WERI-Rb-1 (cell line): ENCODE measurements at regions not wholly inside any gene's neighbourhood (a gene's known extent, or its start where the extent isn't known, plus 50 kb on each side); places are given as distances from the start of the nearest gene placed in this dataset.

Experiments
- DNase-seq: peaks from one replicate; pipeline ENCODE4 v3.0.0-alpha.2; 2020
- H3K27ac ChIP-seq: fragments of 250-450 bp; sonication (Bioruptor Pico); 2 replicates; pipeline ENCODE4 v1.5.1; 2020; ENCODE audit warnings: mild to moderate bottlenecking, moderate library complexity
- H3K27me3 ChIP-seq: fragments of 250-450 bp; sonication (Bioruptor Pico); 2 replicates; pipeline ENCODE4 v1.5.1; 2021; ENCODE audit warnings: mild to moderate bottlenecking, low read depth, moderate library complexity; ENCODE audit not compliant: insufficient read depth, severe bottlenecking
- H3K36me3 ChIP-seq: fragments of 250-450 bp; sonication (Bioruptor Pico); 2 replicates; pipeline ENCODE4 v1.5.1; 2020; ENCODE audit warnings: mild to moderate bottlenecking, moderate library complexity
- H3K4me3 ChIP-seq: 2 replicates; pipeline ENCODE4 v1.5.1; 2011; ENCODE audit warnings: low read depth, mild to moderate bottlenecking, control low read depth, low read length
- H3K9me3 ChIP-seq: fragments of 250-450 bp; sonication (Bioruptor Pico); 2 replicates; pipeline ENCODE4 v1.5.1; 2021; ENCODE audit warnings: mild to moderate bottlenecking, moderate library complexity; ENCODE audit not compliant: severe bottlenecking
- TF ChIP-seq, protein P1 (sequence below): IDR thresholded peaks from 2 replicates; pipeline ENCODE4 v1.5.1; 2011; ENCODE audit warnings: low read depth, mild to moderate bottlenecking, control low read depth, inconsistent platforms, low read length

DNA sequence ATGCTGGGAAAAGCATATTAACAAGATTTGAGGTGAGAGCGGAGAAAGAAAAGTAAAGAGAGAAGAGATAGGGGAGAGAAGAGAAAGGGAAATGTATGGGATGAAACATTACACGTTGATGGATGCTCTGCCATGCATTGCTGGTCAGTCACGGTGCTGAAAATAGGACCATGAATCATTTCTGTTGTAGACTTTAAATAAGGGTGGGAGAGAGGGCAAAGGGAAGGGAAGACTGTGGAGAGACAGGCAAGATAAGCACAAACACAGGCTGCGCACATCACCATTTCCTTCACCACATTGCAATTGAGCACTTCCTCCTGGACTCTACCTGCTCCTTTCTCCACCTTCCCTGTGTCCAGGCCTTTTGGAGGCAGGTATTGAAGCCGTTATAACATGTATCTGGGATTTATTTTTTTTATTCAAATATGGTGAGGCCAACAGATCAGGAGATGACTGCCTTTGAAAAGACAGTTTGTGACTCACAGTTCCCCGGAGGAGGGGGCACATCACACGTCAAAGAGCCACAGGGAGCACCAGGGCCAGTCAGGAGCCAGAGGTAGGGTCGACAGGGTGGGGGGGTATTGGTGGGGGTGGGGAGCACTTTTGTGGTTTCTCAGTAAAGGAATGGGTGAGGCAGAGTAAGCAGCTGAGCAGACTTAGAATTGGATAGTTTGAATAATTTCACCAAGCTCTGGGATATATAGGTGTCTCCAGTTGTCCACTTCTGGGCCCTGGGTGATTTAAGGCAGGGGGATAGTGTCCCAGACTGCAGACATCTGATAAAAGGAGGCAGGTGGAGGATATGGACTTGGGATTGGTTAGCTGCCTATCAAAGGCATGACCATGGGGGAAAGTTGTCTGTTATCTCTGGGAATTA, 372.8 kb upstream of the ST6GAL2 start:
- no peak for DNase-seq
- Histone ChIP-seq H3K27ac (no peak overlapping the region), H3K9me3 (no peaks in the 10 kb centered on the region), H3K36me3 (no peaks in the 10 kb centered on the region), H3K4me3 (no peak overlapping the region), H3K27me3 (peaks cover 51% of the 10 kb centered on the region)
- TF ChIP-seq, protein P1, sequence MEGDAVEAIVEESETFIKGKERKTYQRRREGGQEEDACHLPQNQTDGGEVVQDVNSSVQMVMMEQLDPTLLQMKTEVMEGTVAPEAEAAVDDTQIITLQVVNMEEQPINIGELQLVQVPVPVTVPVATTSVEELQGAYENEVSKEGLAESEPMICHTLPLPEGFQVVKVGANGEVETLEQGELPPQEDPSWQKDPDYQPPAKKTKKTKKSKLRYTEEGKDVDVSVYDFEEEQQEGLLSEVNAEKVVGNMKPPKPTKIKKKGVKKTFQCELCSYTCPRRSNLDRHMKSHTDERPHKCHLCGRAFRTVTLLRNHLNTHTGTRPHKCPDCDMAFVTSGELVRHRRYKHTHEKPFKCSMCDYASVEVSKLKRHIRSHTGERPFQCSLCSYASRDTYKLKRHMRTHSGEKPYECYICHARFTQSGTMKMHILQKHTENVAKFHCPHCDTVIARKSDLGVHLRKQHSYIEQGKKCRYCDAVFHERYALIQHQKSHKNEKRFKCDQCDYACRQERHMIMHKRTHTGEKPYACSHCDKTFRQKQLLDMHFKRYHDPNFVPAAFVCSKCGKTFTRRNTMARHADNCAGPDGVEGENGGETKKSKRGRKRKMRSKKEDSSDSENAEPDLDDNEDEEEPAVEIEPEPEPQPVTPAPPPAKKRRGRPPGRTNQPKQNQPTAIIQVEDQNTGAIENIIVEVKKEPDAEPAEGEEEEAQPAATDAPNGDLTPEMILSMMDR, result no peak

DNA sequence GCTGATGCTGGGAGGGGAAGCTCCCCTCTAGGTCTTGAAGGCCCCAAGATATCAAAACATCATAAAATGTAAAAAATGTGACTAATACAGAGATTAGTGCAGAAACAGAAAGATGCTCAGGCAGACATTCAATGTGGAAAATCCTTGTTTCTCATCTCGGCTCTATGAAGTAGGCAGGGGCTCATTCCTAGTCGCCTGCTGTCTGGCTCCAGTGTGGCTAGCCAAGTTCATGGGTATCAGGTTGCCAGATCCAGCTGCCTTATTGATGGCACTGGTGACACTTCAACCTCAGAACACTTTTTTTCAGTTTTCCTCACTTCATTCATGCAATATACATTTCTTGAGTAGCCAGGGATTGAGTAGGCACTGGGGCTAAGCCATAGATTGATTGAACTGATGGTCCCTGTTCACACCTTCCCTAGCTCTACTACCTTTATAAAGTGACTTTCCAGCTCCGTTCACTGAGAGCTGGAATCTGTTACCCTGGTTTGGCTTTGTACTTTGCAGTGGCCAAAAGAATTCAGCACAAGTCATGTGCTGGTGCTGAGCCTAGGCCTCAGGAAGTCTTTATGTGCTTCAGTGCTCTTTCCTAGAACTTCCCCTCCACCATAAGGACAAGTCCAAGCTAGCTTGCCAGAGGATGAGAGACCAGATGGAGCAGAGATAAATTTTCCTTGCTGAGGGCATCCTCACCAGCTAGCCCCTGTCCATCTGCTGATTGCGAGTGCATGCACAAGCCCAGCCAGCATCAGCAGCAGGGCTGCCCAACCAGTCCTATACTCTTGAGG, 373.6 kb upstream of the ST6GAL2 start:
- Histone ChIP-seq H3K4me3 (no peak overlapping the region), H3K27me3 (peaks cover 56% of the 10 kb centered on the region), H3K36me3 (no peaks in the 10 kb centered on the region), H3K27ac (no peak overlapping the region), H3K9me3 (no peaks in the 10 kb centered on the region)
- no peak for DNase-seq
- TF ChIP-seq, protein P1, result no peak

DNA sequence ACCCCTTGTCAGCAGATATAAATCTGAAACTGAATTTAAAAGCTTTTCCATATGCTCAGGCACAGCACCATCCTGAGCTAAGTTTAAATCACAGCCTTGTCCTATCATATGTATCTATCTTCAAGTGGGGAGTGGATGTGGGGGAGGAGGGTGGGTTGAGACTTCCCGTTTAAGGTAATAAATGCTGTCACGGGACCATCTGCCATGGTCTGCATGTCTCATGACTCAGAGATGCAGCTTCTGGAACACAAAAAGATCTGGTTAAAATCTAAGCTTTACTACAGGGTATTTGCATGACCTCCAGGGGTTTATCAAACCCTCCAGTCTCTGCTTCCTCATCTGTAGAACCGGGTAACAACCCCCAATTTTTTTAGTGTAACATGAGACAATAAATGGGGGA, 377.7 kb upstream of the ST6GAL2 start:
- Histone ChIP-seq H3K27me3 (peaks cover 43% of the 10 kb centered on the region), H3K4me3 (no peak overlapping the region), H3K36me3 (no peaks in the 10 kb centered on the region), H3K27ac (no peak overlapping the region), H3K9me3 (no peaks in the 10 kb centered on the region)
- DNase-seq, result no peak
- TF ChIP-seq, protein P1, result no peak

DNA sequence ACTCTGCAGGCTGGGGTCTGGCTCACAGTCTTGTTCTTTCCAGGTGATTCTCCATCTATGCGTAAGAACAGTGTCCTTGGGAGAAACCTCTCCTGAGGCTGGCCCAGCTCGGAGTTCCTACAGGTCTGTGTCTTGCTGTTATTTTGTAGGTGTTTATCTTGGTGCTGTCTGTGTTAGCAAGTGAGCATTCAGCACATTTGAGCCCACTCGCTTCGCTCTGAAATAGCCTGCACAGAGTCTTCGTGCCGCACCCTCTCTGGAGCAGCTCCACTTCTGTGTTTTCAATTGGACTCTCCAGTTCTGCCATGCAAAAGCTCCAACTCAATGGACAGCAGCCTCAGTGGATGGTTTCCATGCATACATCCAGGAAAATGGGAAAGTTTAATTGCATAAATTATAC, 378.2 kb upstream of the ST6GAL2 start:
- no peak for DNase-seq
- Histone ChIP-seq H3K4me3 (no peak overlapping the region), H3K27ac (no peak overlapping the region), H3K36me3 (no peaks in the 10 kb centered on the region), H3K9me3 (no peaks in the 10 kb centered on the region), H3K27me3 (peaks cover 46% of the 10 kb centered on the region)
- TF ChIP-seq, protein P1, result no peak

DNA sequence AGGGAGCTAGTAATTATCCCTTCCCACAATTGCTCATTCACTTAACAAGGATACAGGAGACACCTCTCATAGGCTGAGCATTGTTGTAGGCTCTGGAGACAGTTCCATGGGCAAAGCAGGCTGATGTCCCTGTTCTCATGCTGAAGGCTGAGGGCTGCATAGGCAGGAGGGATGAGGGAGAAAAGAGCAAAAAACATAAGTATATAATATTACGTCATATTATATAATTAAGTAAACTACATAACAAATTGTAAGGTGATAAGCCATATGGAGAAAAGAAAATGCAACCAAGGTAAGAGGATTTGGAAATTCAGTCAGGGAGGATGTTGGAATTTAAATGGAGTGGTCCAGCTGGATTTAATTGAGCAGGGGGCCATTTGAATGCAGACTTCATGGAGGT, 380.6 kb upstream of the ST6GAL2 start:
- Histone ChIP-seq H3K4me3 (no peak overlapping the region), H3K27me3 (peaks cover 51% of the 10 kb centered on the region), H3K9me3 (no peaks in the 10 kb centered on the region), H3K27ac (no peak overlapping the region), H3K36me3 (no peaks in the 10 kb centered on the region)
- DNase-seq, result no peak
- TF ChIP-seq, protein P1, result no peak
